Osteocyte (in vitro differentiated cells): ENCODE measurements at regions not wholly inside any gene's neighbourhood (a gene's known extent, or its start where the extent isn't known, plus 50 kb on each side); places are given as distances from the start of the nearest gene placed in this dataset.

ENCODE experiments used
- DNase-seq: peaks from one replicate; pipeline ENCODE4 v3.0.0; 2021; ENCODE audit warnings: mixed read lengths; ENCODE audit not compliant: unreplicated experiment; ENCODE audit errors: extremely low spot score
- H3K27ac Mint-ChIP-seq: one replicate; pipeline ENCODE4 v1.8.0; 2021; ENCODE audit warnings: mild to moderate bottlenecking, mixed read lengths; ENCODE audit not compliant: unreplicated experiment
- H3K27me3 Mint-ChIP-seq: one replicate; pipeline ENCODE4 v1.8.0; 2021; ENCODE audit warnings: mixed read lengths; ENCODE audit not compliant: unreplicated experiment
- H3K36me3 Mint-ChIP-seq: one replicate; pipeline ENCODE4 v1.8.0; 2021; ENCODE audit warnings: mixed read lengths; ENCODE audit not compliant: unreplicated experiment
- H3K4me1 Mint-ChIP-seq: one replicate; pipeline ENCODE4 v1.8.0; 2021; ENCODE audit warnings: mixed read lengths; ENCODE audit not compliant: unreplicated experiment
- H3K4me3 Mint-ChIP-seq: one replicate; pipeline ENCODE4 v1.8.0; 2021; ENCODE audit warnings: mild to moderate bottlenecking, moderate library complexity, mixed read lengths; ENCODE audit not compliant: unreplicated experiment
- H3K9me3 Mint-ChIP-seq: one replicate; pipeline ENCODE4 v1.8.0; 2021; ENCODE audit warnings: mixed read lengths; ENCODE audit not compliant: unreplicated experiment
- TF ChIP-seq, protein P1 (sequence below): fragments of 200-600 bp; sonication (generic); IDR thresholded peaks from 2 replicates; pipeline ENCODE4 v1.5.0; 2021; ENCODE audit warnings: antibody characterized with exemption, mild to moderate bottlenecking, moderate library complexity

GRCh38 chr5:54669845-54670244 lies 152.3 kb downstream of the SNX18 start:
- Mint-ChIP-seq H3K9me3 (peaks cover 15% of the 10 kb centered on the region), H3K27ac (no peak overlapping the region), H3K36me3 (no peaks in the 10 kb centered on the region), H3K4me1 (peaks cover 24% of the 10 kb centered on the region), H3K27me3 (no peaks in the 10 kb centered on the region), H3K4me3 (no peak overlapping the region)
- TF ChIP-seq, protein P1, sequence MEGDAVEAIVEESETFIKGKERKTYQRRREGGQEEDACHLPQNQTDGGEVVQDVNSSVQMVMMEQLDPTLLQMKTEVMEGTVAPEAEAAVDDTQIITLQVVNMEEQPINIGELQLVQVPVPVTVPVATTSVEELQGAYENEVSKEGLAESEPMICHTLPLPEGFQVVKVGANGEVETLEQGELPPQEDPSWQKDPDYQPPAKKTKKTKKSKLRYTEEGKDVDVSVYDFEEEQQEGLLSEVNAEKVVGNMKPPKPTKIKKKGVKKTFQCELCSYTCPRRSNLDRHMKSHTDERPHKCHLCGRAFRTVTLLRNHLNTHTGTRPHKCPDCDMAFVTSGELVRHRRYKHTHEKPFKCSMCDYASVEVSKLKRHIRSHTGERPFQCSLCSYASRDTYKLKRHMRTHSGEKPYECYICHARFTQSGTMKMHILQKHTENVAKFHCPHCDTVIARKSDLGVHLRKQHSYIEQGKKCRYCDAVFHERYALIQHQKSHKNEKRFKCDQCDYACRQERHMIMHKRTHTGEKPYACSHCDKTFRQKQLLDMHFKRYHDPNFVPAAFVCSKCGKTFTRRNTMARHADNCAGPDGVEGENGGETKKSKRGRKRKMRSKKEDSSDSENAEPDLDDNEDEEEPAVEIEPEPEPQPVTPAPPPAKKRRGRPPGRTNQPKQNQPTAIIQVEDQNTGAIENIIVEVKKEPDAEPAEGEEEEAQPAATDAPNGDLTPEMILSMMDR, result no peak
- no peak for DNase-seq

GRCh38 chr5:54669285-54669684 lies 151.7 kb downstream of the SNX18 start:
- H3K27me3 Mint-ChIP-seq, result no peaks in the 10 kb centered on the region
- H3K4me3 Mint-ChIP-seq, result no peak overlapping the region
- no peak for DNase-seq
- H3K9me3 Mint-ChIP-seq, result peaks cover 15% of the 10 kb centered on the region
- H3K36me3 Mint-ChIP-seq, result no peaks in the 10 kb centered on the region
- H3K4me1 Mint-ChIP-seq, result peaks cover 26% of the 10 kb centered on the region
- TF ChIP-seq, protein P1, result no peak
- no peak overlapping the region for H3K27ac Mint-ChIP-seq

- Mint-ChIP-seq H3K4me1 (peaks cover 30% of the 10 kb centered on the region), H3K27me3 (no peaks in the 10 kb centered on the region), H3K4me3 (no peak overlapping the region), H3K27ac (no peak overlapping the region), H3K36me3 (no peaks in the 10 kb centered on the region), H3K9me3 (peaks cover 15% of the 10 kb centered on the region)
- DNase-seq, result no peak
- TF ChIP-seq, protein P1, result no peak
Measured at GRCh38 chr5:54668096-54668495, 150.5 kb downstream of the SNX18 start.

GRCh38 chr5:54667136-54667535 lies 149.6 kb downstream of the SNX18 start:
- no peaks in the 10 kb centered on the region for H3K36me3 Mint-ChIP-seq
- no peak overlapping the region for H3K4me3 Mint-ChIP-seq
- H3K27ac Mint-ChIP-seq, result no peak overlapping the region
- H3K9me3 Mint-ChIP-seq, result peaks cover 13% of the 10 kb centered on the region
- no peaks in the 10 kb centered on the region for H3K27me3 Mint-ChIP-seq
- no peak for DNase-seq
- TF ChIP-seq, protein P1, result no peak
- H3K4me1 Mint-ChIP-seq, result peaks cover 30% of the 10 kb centered on the region

DNA sequence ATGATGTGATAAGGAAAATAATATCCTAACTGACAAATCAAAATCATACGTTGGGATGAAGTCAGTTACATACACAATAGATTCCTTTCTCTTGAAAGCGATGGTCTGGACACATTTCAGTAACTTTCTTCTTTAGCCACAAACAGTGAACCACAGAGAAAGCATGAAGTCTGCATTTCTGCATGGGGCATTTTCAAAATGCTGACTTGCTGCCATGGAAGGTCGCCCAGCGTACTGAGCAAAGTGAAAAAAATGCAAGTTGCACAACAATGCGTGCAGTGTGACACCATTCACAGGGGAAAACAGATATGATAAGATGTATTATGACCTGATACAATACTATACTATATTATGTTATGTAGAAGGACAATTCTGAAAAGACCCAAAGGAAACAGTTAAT lies 146.3 kb downstream of the SNX18 start:
- TF ChIP-seq, protein P1, result no peak
- Mint-ChIP-seq H3K27ac (peak overlapping the region; percentile 27), H3K4me3 (no peak overlapping the region), H3K36me3 (peaks cover 2% of the 10 kb centered on the region), H3K4me1 (peaks cover 14% of the 10 kb centered on the region), H3K9me3 (peaks cover 11% of the 10 kb centered on the region), H3K27me3 (no peaks in the 10 kb centered on the region)
- DNase-seq, result no peak
